Neural cell (in vitro differentiated cells): ENCODE measurements at regions not wholly inside any gene's neighbourhood (a gene's known extent, or its start where the extent isn't known, plus 50 kb on each side); places are given as distances from the start of the nearest gene placed in this dataset.
"Not testable (repeated sequence)": the region's sequence is repeated elsewhere in the genome, so short reads cannot be mapped to it uniquely, and the experiment has no call there.

Source experiments
- H2AFZ ChIP-seq: fragments of 200-600, 300-800 bp; sonication (generic), shearing (Covaris generic); 2 replicates; pipeline ENCODE4 v1.6.0; 2014; ENCODE audit warnings: low read depth, mild to moderate bottlenecking, antibody characterized with exemption, low read length, moderate library complexity
- H3F3A ChIP-seq: fragments of 200-600 bp; shearing (Covaris generic); 2 replicates; pipeline ENCODE4 v1.6.1; 2016; ENCODE audit warnings: mild to moderate bottlenecking, moderate library complexity, mixed read lengths, antibody characterized with exemption, low read length; ENCODE audit not compliant: insufficient read depth, poor library complexity, severe bottlenecking
- H3K27ac ChIP-seq: fragments of 200-600, 300-800 bp; sonication (generic), shearing (Covaris generic); 2 replicates; pipeline ENCODE4 v1.5.1; 2014; ENCODE audit warnings: mild to moderate bottlenecking, low read length, moderate library complexity
- H3K27me3 ChIP-seq: fragments of 300-800, 200-600 bp; sonication (generic), shearing (Covaris generic); 2 replicates; pipeline ENCODE4 v1.6.0; 2014; ENCODE audit warnings: mild to moderate bottlenecking, low read depth, low read length, moderate library complexity; ENCODE audit not compliant: insufficient read depth
- H3K36me3 ChIP-seq: fragments of 300-800, 200-600 bp; sonication (generic), shearing (Covaris generic); 2 replicates; pipeline ENCODE4 v1.5.1; 2014; ENCODE audit warnings: mild to moderate bottlenecking, antibody characterized with exemption, low read length, moderate library complexity; ENCODE audit not compliant: insufficient read depth
- H3K4me2 ChIP-seq: fragments of 300-800, 200-600 bp; sonication (generic), shearing (Covaris generic); 2 replicates; pipeline ENCODE4 v1.6.0; 2014; ENCODE audit warnings: mild to moderate bottlenecking, low read length
- H3K4me3 ChIP-seq: fragments of 300-800, 200-600 bp; sonication (generic), shearing (Covaris generic); 2 replicates; pipeline ENCODE4 v1.5.1; 2014; ENCODE audit warnings: mild to moderate bottlenecking, low read length, moderate library complexity
- H3K79me2 ChIP-seq: fragments of 200-600 bp; shearing (Covaris generic); replicated peaks from 2 replicates; pipeline ENCODE4 v1.6.0; 2014; ENCODE audit warnings: mild to moderate bottlenecking, low read length, moderate library complexity; ENCODE audit not compliant: insufficient read depth
- H3K9ac ChIP-seq: fragments of 300-800, 200-600 bp; sonication (generic), shearing (Covaris generic); 2 replicates; pipeline ENCODE4 v1.6.1; 2016; ENCODE audit warnings: mild to moderate bottlenecking, low read length, mixed read lengths
- H3K9me2 ChIP-seq: fragments of 200-600 bp; shearing (Covaris generic); 2 replicates; pipeline ENCODE4 v1.6.1; 2016; ENCODE audit warnings: mild to moderate bottlenecking, low read length, mixed read lengths; ENCODE audit not compliant: insufficient read depth
- H3K9me3 ChIP-seq: fragments of 200-600, 300-800 bp; sonication (generic), shearing (Covaris generic); 2 replicates; pipeline ENCODE4 v1.6.1; 2016; ENCODE audit warnings: mild to moderate bottlenecking, mixed run types, low read length, moderate library complexity, mixed read lengths
- H4K20me1 ChIP-seq: fragments of 200-600 bp; shearing (Covaris generic); 2 replicates; pipeline ENCODE4 v1.6.1; 2016; ENCODE audit warnings: mild to moderate bottlenecking, mixed run types; ENCODE audit not compliant: insufficient read depth

DNA sequence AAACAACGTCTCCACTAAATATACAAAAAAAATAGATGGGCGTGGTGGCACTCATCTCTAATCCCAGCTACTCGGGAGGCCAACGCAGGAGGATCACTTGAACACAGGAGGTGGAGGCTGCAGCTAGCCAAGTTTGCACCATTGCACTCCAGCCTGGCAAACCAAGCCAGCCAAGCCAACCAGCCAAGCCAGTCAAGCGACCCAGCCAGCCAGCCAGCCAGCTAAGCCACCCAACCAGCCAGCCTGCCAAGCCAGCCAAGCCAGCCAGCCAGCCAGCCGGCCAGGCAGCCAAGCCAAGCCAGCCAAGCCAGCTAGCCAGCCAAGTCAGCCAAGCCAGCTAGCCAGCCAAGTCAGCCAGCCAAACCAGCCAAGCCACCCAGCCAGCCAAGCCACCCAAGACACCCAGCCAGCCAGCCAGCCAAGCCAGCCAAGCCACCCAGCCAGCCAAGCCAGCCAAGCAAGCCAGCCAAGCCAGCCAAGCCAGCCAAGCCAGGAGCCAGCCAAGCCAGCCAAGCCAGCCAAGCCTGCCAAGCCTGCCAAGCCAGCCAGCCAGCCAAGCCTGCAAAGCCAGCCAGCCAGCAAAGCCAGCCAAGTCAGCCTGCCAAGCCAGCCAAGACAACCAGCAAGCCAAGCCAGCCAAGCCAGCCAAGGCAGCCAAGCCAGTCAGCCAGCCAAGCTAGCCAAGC is 342.2 kb upstream of the PLGLB2 start:
- H3K79me2 ChIP-seq, H2AFZ ChIP-seq, H3K27me3 ChIP-seq, H3K9me2 ChIP-seq, H3K9ac ChIP-seq, H3K9me3 ChIP-seq, H3K4me2 ChIP-seq, H3F3A ChIP-seq, H3K27ac ChIP-seq, H3K4me3 ChIP-seq, H3K36me3 ChIP-seq, H4K20me1 ChIP-seq: not testable (repeated sequence)

DNA sequence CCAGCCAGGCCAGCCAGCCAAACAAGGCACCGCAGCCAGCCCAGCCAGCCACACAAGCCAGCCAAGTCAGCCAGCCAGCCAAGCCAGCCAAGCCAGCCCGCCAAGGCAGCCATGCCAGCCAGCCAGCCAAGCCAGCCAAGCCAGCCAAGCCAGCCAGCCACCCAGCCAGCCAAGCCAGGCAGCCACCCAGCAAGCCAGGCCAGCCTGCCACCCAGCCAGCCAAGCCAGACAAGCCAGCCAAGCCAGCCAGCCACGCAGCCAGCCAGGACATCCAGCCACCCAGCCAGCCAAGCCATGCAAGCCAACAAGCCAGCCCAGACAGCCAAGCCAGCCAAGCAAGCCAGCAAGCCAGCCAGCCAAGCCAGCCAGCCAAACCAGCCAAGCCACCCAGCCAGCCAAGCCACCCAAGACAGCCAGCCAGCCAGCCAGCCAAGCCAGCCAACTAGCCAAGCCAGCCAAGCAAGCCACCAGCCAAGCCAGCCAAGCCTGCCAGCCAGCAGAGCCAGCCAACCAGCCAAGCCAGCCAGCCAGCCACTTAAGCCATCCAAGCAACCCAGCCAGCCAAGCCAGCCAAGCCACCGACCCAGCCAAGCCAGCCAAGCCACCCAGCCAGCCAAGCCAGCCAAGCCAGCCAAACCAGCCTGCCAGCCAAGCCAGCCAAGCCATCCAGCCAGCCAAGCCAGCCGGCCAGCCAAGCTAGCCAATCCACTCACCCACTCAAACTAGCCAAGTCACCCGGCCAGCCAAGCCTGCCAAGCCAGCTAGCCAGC is 341.3 kb upstream of the PLGLB2 start:
- H4K20me1 ChIP-seq, H3F3A ChIP-seq: not testable (repeated sequence)

DNA sequence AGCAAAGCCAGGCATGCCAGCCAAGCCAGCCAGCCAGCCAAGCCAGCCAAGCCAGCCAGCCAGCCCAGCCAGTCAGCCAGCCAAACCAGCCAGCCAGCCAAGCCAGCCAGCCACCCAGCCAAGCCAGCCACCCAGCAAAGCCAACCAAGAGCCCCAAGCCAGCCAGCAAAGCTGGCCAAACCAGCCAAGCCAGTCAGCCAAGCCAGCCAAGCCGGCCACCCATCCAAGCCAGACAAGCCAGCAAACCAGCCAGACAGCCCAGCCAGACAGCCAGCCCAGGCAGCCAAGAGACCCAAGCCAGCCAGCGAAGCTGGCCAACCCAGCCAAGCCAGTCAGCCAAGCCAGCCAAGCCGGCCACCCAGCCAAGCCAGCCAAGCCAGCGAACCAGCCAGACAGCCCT is 338.3 kb upstream of the PLGLB2 start:
- H3K9ac ChIP-seq, H3K36me3 ChIP-seq, H3F3A ChIP-seq, H2AFZ ChIP-seq, H3K9me3 ChIP-seq, H3K27me3 ChIP-seq, H3K9me2 ChIP-seq, H3K79me2 ChIP-seq, H3K4me3 ChIP-seq, H3K4me2 ChIP-seq, H3K27ac ChIP-seq, H4K20me1 ChIP-seq: not testable (repeated sequence)

More for the DNA sequence above, 341.3 kb upstream of the PLGLB2 start:
- H3K27ac ChIP-seq, H3K36me3 ChIP-seq, H3K9me2 ChIP-seq, H3K9me3 ChIP-seq, H3K4me2 ChIP-seq, H3K4me3 ChIP-seq, H3K9ac ChIP-seq, H2AFZ ChIP-seq, H3K79me2 ChIP-seq, H3K27me3 ChIP-seq: not testable (repeated sequence)

DNA sequence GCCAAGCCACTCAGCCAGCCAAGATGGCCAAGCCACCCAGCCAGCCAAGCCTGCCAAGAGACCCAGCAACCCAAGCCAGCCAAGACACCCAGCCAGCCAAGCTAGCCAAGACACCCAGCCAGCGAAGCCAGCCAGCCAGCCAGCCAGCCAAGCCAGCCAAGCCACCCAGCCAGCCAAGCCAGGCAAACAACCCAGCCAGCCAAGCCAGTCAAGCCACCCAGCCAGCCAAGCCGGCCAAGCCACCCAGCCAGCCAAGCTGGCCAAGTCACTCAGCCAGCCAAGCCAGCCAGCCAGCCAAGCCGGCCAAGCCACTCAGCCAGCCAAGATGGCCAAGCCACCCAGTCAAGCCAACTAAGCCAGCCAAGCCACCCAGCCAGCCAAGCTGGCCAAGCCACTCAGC is 337.5 kb upstream of the PLGLB2 start:
- H3K4me2 ChIP-seq, H3K36me3 ChIP-seq, H3F3A ChIP-seq, H3K79me2 ChIP-seq, H3K27me3 ChIP-seq, H3K9me2 ChIP-seq, H2AFZ ChIP-seq, H3K9me3 ChIP-seq, H3K27ac ChIP-seq, H4K20me1 ChIP-seq, H3K4me3 ChIP-seq, H3K9ac ChIP-seq: not testable (repeated sequence)

DNA sequence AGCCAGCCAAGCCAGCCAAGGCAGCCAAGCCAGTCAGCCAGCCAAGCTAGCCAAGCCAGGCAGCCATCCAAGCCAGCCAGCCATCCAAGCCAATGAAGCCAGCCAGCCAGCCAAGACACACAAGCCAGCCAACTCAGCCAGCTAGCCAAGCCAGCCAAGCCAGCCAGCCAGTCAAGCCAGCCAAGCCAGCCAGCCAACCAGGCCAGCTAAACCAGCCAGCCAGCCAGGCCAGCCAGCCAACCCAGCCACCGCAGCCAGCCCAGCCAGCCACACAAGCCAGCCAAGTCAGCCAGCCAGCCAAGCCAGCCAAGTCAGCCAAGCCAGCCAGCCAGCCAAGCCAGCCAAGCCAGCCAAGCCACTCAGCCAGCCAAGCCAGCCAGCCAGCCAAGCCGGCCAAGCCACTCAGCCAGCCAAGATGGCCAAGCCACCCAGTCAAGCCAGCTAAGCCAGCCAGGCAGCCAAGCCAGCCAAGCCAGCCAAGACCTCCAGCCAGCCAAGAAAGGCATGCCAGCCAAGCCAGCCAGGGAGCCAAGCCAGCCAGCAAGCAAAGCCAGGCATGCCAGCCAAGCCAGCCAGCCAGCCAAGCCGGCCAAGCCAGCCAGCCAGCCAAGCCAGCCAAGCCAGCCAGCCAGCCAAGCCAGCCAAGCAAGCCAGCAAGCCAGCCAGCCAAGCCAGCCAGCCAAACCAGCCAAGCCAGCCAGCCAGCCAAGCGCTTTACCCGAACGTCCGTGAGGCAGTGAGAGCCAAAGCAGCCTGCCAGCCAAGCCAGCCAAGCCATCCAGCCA is 335.7 kb upstream of the PLGLB2 start:
- not testable (repeated sequence) for H3K4me2 ChIP-seq, H3K27me3 ChIP-seq, H3K9ac ChIP-seq, H4K20me1 ChIP-seq, H3K36me3 ChIP-seq, H3K9me3 ChIP-seq, H3F3A ChIP-seq, H3K9me2 ChIP-seq, H2AFZ ChIP-seq, H3K27ac ChIP-seq, H3K4me3 ChIP-seq, H3K79me2 ChIP-seq

DNA sequence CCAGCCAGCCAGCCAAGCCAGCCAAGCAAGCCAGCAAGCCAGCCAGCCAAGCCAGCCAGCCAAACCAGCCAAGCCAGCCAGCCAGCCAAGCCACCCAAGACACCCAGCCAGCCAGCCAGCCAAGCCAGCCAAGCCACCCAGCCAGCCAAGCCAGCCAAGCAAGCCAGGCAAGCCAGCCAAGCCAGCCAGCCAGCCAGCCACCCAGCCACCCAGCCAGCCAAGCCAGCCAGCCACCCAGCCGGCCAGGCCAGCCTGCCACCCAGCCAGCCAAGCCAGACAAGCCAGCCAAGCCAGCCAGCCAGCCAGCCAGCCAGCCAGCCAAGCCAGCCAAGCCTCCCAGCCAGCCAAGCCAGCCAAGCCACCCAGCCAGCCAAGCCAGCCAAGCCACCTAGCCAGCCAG is 333.6 kb upstream of the PLGLB2 start:
- H3K36me3 ChIP-seq, H3K9ac ChIP-seq, H3K79me2 ChIP-seq, H3F3A ChIP-seq, H3K4me3 ChIP-seq, H3K4me2 ChIP-seq, H3K9me2 ChIP-seq, H4K20me1 ChIP-seq, H3K27me3 ChIP-seq, H2AFZ ChIP-seq, H3K9me3 ChIP-seq, H3K27ac ChIP-seq: not testable (repeated sequence)

DNA sequence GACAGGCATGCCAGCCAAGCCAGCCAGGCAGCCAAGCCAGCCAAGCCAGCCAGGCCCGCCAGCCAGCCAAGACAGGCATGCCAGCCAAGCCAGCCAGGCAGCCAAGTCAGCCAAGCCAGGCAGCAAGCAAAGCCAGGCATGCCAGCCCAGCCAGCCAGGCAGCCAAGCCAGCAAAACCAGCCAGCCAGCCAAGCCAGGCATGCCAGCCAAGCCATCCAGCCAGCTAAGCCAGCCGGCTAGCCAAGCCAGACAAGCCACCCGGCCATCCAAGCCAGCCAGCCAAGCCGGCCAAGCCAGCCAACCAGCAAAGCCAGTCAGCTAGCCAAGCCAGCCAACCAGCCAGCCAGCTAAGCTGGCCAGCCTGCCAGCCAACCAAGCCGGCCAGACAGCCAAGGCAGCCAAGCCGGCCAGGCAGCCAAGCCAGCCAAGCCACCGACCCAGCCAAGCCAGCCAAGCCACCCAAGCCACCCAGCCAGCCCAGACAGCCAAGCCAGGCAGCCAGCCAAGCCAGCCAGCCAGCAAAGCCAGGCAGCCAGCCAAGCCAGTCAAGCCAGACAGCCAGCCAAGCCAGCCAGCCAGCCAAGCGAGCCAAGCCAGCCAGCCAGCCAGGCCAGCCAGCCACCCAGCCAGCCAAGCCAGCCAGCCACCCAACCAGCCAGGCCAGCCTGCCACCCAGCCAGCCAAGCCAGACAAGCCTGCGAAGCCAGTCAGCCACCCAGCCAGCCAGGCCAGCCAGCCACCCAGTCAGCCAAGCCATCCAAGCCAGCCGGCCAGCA is 332.9 kb upstream of the PLGLB2 start:
- H2AFZ ChIP-seq, H3K9ac ChIP-seq, H3K9me3 ChIP-seq, H3K9me2 ChIP-seq, H4K20me1 ChIP-seq, H3K4me3 ChIP-seq, H3K4me2 ChIP-seq, H3K27me3 ChIP-seq, H3K27ac ChIP-seq, H3F3A ChIP-seq, H3K36me3 ChIP-seq, H3K79me2 ChIP-seq: not testable (repeated sequence)
